ENCODE measurements at regions not wholly inside any gene's neighbourhood (a gene's known extent, or its start where the extent isn't known, plus 50 kb on each side); places are given as distances from the start of the nearest gene placed in this dataset.
"Not testable (repeated sequence)": the region's sequence is repeated elsewhere in the genome, so short reads cannot be mapped to it uniquely, and the experiment has no call there.

DNA sequence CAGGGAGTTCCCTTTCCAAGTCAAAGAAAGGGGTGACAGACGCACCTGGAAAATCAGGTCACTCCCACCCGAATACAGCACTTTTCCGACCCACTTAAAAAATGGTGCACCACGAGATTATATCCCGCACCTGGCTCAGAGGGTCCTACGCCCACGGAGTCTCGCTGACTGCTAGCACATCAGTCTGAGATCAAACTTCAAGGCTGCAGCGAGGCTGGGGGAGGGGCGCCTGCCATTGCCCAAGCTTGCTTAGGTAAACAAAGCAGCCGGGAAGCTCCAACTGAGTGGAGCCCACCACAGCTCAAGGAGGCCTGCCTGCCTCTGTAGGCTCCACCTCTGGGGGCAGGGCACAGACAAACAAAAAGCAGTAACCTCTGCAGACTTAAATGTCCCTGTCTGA lies 277.8 kb upstream of the ARHGAP42 start:
- not testable (repeated sequence) for H3K36me3 ChIP-seq (ENCODE audit: control insufficient read depth in 3 of 3, insufficient read depth in 2 of 3, low read depth in 1 of 3, low read length in 3 of 3); DNase-seq; FAIRE-seq; H3K27ac ChIP-seq (ENCODE audit: low read depth in 1 of 3, low read length in 2 of 3); H3K27me3 ChIP-seq (ENCODE audit: control insufficient read depth in 3 of 3, insufficient read depth in 3 of 3, low read length in 3 of 3); H3K4me3 ChIP-seq (ENCODE audit: low read depth in 1 of 3, low read length in 3 of 3); H3K4me1 ChIP-seq (ENCODE audit: control insufficient read depth in 3 of 3, insufficient read depth in 2 of 3, low read depth in 1 of 3, low read length in 2 of 3)
- 79 to 82% (median 80%) methylated on average over 10 to 11 of the region's 11 CpGs for WGBS, 3 donors
- H3K9me3 ChIP-seq (ENCODE audit: control insufficient read depth in 2 of 2, insufficient read depth in 1 of 2, low read depth in 1 of 2, low read length in 1 of 2) = peaks cover 0 to 11% of the 10 kb centered on the region in 2 donors

DNA sequence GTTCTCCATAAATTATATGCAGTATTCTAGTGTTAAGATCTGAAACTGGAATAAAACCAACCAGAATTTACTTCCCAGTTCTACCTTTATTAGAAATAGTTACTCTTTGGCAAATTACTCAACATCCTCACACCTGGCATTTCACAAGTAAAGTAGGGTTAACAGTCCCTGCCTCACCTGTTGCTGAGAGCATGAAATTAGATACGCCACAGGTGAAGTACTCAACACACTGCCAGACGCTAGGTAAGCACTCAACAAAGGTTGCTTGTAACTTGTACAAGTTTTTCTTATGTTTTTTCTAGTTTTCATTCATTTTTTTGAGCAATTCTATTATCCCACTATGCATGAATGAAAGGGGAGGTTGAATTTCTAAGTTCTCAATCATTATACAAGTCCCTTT lies 267.6 kb upstream of the ARHGAP42 start:
- DNase-seq (no peak), FAIRE-seq (no peak)
- Histone ChIP-seq H3K9me3 (ENCODE audit: control insufficient read depth in 2 of 2, insufficient read depth in 1 of 2, low read depth in 1 of 2, low read length in 1 of 2) (peaks cover 0 to 7% of the 10 kb centered on the region in 2 donors), H3K36me3 (ENCODE audit: control insufficient read depth in 3 of 3, insufficient read depth in 2 of 3, low read depth in 1 of 3, low read length in 3 of 3) (no peaks in the 10 kb centered on the region), H3K27me3 (ENCODE audit: control insufficient read depth in 3 of 3, insufficient read depth in 3 of 3, low read length in 3 of 3) (no peaks in the 10 kb centered on the region), H3K4me1 (ENCODE audit: control insufficient read depth in 3 of 3, insufficient read depth in 2 of 3, low read depth in 1 of 3, low read length in 2 of 3) (no peaks in the 10 kb centered on the region), H3K27ac (ENCODE audit: low read depth in 1 of 3, low read length in 2 of 3) (no peak overlapping the region), H3K4me3 (ENCODE audit: low read depth in 1 of 3, low read length in 3 of 3) (no peak overlapping the region)
- WGBS, 3 donors = 56 to 76% (median 65%) methylated on average over 2 of the region's 2 CpGs

DNA sequence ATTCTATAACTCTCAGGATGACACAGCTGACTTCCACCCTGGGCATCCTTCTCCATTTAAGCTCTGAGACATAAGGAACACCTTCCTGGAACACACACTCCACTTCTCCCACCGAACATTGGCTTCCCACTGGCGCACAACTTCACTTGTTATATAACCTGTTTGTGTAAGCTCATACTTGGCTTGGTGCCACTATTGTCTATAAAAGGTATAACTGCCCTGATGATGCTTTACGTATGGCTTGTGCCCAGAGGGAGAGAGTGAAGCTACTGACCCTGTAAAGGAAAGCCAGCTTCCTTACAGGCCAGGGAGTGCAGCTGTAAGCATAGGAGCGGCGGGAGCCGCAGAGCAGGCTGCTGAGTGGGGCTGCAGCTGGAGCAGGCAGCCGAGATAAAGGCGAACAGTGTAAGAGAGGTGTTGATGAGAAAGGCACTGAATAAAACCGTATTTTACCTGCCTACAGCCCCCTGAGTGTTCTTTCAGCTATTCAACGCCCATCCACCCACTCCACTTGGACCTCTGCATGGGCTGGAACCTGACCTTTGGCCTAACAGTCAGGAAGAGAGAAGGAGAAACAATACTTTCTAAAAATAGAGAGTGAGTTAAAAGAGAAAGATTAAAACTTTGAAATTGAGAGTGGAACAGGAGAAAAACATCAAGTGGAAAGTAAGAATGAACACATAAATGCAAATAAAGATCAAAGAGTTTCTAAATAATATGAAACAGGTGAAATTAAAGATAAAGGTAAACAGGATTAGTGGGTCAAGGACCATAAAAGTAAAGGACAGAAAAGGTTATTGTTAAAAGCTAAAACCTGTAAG lies 252.1 kb upstream of the ARHGAP42 start:
- DNase-seq (no peak), FAIRE-seq (no peak)
- Histone ChIP-seq H3K27me3 (ENCODE audit: control insufficient read depth in 3 of 3, insufficient read depth in 3 of 3, low read length in 3 of 3) (no peaks in the 10 kb centered on the region), H3K4me1 (ENCODE audit: control insufficient read depth in 3 of 3, insufficient read depth in 2 of 3, low read depth in 1 of 3, low read length in 2 of 3) (no peaks in the 10 kb centered on the region), H3K36me3 (ENCODE audit: control insufficient read depth in 3 of 3, insufficient read depth in 2 of 3, low read depth in 1 of 3, low read length in 3 of 3) (no peaks in the 10 kb centered on the region), H3K9me3 (ENCODE audit: control insufficient read depth in 2 of 2, insufficient read depth in 1 of 2, low read depth in 1 of 2, low read length in 1 of 2) (no peaks in the 10 kb centered on the region), H3K4me3 (ENCODE audit: low read depth in 1 of 3, low read length in 3 of 3) (no peak overlapping the region), H3K27ac (ENCODE audit: low read depth in 1 of 3, low read length in 2 of 3) (no peak overlapping the region)
- WGBS, 3 donors = 48 to 62% (median 61%) methylated on average over 10 of the region's 10 CpGs

DNA sequence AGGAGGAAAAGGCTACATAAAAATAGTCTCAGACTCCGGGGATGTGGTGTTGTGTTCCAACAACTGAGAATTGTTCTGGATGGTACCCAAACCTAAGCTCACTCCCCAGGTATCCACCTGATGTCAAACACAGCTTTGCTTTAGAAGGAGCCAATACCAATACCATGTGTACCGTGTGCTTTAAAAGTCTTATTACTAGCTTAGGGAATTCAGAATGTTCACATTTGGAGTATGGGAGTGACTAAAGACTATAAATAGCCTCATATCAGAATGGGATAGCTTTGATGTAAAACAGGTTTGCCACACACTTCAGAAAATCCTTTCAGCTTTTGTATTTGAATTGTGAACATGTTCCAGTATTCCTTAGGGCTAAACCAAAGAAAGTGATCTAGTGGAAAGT lies 248.7 kb upstream of the ARHGAP42 start:
- DNase-seq (no peak), FAIRE-seq (no peak)
- H3K4me3 ChIP-seq (ENCODE audit: low read depth in 1 of 3, low read length in 3 of 3) = no peak overlapping the region
- no peaks in the 10 kb centered on the region for H3K36me3 ChIP-seq (ENCODE audit: control insufficient read depth in 3 of 3, insufficient read depth in 2 of 3, low read depth in 1 of 3, low read length in 3 of 3)
- 49 to 77% (median 72%) methylated on average over 2 of the region's 2 CpGs for WGBS, 3 donors
- no peak overlapping the region for H3K27ac ChIP-seq (ENCODE audit: low read depth in 1 of 3, low read length in 2 of 3)
- H3K27me3 ChIP-seq (ENCODE audit: control insufficient read depth in 3 of 3, insufficient read depth in 3 of 3, low read length in 3 of 3) = no peaks in the 10 kb centered on the region
- no peaks in the 10 kb centered on the region for H3K4me1 ChIP-seq (ENCODE audit: control insufficient read depth in 3 of 3, insufficient read depth in 2 of 3, low read depth in 1 of 3, low read length in 2 of 3)
- H3K9me3 ChIP-seq (ENCODE audit: control insufficient read depth in 2 of 2, insufficient read depth in 1 of 2, low read depth in 1 of 2, low read length in 1 of 2) = no peaks in the 10 kb centered on the region

DNA sequence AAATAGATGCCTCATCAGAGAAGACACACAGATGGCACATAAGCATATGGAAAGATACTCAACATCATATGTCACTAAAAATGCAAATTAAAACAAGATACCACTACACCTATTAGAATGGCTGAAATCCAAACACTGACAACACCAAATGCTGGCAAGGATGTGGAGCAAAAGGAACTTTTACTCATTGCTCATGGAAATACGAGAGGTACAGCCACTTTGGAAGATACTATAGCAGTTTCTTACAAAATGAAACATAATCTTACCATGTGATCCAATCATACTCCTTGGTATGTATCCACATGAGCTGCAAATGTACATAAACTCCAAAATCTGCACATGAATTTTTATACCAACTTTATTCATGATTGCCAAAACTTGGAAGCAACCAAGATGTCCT lies 246.0 kb upstream of the ARHGAP42 start:
- FAIRE-seq = no peak
- 32 to 60% (median 44%) methylated on average over 1 of the region's 1 CpG for WGBS, 3 donors

DNA sequence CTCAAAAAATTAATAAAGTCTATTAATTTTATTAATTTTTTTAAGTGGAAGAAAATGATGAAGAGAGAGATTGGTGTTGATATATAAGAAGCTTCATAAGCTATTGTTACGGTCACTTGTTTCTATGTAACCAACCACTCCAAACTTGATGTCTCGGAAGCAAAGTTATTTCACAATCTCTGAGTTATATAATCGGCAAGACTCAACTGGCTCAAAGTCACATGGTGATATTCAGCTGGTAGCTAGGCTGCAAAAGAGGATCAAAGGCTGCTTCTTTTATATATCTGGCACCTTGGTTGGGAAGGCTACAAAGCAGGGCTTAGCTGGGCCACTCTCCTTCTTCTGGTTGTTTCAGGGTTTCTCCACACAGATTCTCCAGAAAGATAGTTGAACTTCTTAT lies 245.1 kb upstream of the ARHGAP42 start:
- DNase-seq = no peak
- H3K9me3 ChIP-seq (ENCODE audit: control insufficient read depth in 2 of 2, insufficient read depth in 1 of 2, low read depth in 1 of 2, low read length in 1 of 2) = no peaks in the 10 kb centered on the region
- no peak overlapping the region for H3K4me3 ChIP-seq (ENCODE audit: low read depth in 1 of 3, low read length in 3 of 3)
- H3K27ac ChIP-seq (ENCODE audit: low read depth in 1 of 3, low read length in 2 of 3) = no peak overlapping the region
- H3K36me3 ChIP-seq (ENCODE audit: control insufficient read depth in 3 of 3, insufficient read depth in 2 of 3, low read depth in 1 of 3, low read length in 3 of 3) = no peaks in the 10 kb centered on the region
- no peak for FAIRE-seq
- no peaks in the 10 kb centered on the region for H3K4me1 ChIP-seq (ENCODE audit: control insufficient read depth in 3 of 3, insufficient read depth in 2 of 3, low read depth in 1 of 3, low read length in 2 of 3)
- 85 to 91% (median 89%) methylated on average over 3 of the region's 3 CpGs for WGBS, 3 donors
- no peaks in the 10 kb centered on the region for H3K27me3 ChIP-seq (ENCODE audit: control insufficient read depth in 3 of 3, insufficient read depth in 3 of 3, low read length in 3 of 3)

More for the DNA sequence above, 246.0 kb upstream of the ARHGAP42 start:
- Histone ChIP-seq H3K36me3 (ENCODE audit: control insufficient read depth in 3 of 3, insufficient read depth in 2 of 3, low read depth in 1 of 3, low read length in 3 of 3) (no peaks in the 10 kb centered on the region), H3K27me3 (ENCODE audit: control insufficient read depth in 3 of 3, insufficient read depth in 3 of 3, low read length in 3 of 3) (no peaks in the 10 kb centered on the region), H3K4me1 (ENCODE audit: control insufficient read depth in 3 of 3, insufficient read depth in 2 of 3, low read depth in 1 of 3, low read length in 2 of 3) (no peaks in the 10 kb centered on the region), H3K4me3 (ENCODE audit: low read depth in 1 of 3, low read length in 3 of 3) (no peak overlapping the region), H3K9me3 (ENCODE audit: control insufficient read depth in 2 of 2, insufficient read depth in 1 of 2, low read depth in 1 of 2, low read length in 1 of 2) (no peaks in the 10 kb centered on the region), H3K27ac (ENCODE audit: low read depth in 1 of 3, low read length in 2 of 3) (no peak overlapping the region)
- DNase-seq = no peak

DNA sequence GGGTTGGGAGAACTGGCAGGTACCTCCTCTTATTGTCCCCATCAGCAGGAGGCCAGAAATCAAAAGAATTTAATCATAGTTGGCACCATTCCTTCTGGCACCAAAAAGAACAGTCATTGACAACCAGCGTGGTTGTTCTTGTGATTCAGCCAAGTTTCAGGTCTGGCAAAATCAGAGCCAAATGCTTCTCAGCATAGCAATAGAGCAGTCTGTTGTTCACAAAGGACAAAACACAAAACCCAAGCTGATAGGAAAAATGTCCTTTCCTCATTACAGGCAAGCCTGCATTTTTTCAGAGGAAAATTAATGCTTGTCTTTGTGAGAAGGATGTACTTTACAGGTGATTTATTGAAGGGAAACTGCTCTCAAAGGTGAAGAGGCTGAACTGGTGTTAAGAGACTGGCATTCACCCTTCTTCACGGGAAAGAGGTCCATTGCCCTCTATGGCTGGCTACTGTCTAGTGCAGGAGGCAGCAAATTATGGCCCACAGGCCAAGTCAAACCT lies 241.8 kb upstream of the ARHGAP42 start:
- no peak overlapping the region for H3K27ac ChIP-seq (ENCODE audit: low read depth in 1 of 3, low read length in 2 of 3)
- FAIRE-seq = no peak
- no peak overlapping the region for H3K4me3 ChIP-seq (ENCODE audit: low read depth in 1 of 3, low read length in 3 of 3)
- 8 to 29% (median 13%) methylated on average over 2 of the region's 2 CpGs for WGBS, 3 donors
- H3K27me3 ChIP-seq (ENCODE audit: control insufficient read depth in 3 of 3, insufficient read depth in 3 of 3, low read length in 3 of 3) = no peaks in the 10 kb centered on the region
- H3K36me3 ChIP-seq (ENCODE audit: control insufficient read depth in 3 of 3, insufficient read depth in 2 of 3, low read depth in 1 of 3, low read length in 3 of 3) = no peaks in the 10 kb centered on the region
- H3K9me3 ChIP-seq (ENCODE audit: control insufficient read depth in 2 of 2, insufficient read depth in 1 of 2, low read depth in 1 of 2, low read length in 1 of 2) = no peaks in the 10 kb centered on the region
- DNase-seq = no peak
- H3K4me1 ChIP-seq (ENCODE audit: control insufficient read depth in 3 of 3, insufficient read depth in 2 of 3, low read depth in 1 of 3, low read length in 2 of 3) = no peaks in the 10 kb centered on the region

DNA sequence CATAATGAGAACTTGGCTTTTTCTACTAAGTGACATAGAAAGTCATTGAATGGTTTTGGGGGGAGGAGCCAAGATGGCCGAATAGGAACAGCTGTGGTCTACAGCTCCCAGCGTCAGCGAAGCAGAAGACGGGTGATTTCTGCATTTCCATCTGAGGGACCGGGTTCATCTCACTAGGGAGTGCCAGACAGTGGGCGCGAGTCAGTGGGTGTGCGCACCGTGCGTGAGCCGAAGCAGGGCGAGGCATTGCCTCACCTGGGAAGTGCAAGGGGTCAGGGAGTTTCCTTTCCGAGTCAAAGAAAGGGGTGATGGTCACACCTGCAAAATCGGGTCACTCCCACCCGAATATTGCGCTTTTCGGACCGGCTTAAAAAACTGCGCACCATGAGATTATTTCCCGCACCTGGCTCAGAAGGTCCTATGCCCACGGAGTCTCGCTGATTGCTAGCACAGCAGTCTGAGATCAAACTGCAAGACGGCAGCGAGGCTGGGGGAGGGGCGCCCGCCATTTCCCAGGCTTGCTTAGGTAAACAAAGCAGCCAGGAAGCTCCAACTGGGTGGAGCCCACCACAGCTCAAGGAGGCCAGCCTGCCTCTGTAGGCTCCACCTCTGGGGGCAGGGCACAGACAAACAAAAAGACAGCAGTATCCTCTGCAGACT lies 235.2 kb upstream of the ARHGAP42 start:
- not testable (repeated sequence) for H3K4me1 ChIP-seq (ENCODE audit: control insufficient read depth in 3 of 3, insufficient read depth in 2 of 3, low read depth in 1 of 3, low read length in 2 of 3); FAIRE-seq; H3K27me3 ChIP-seq (ENCODE audit: control insufficient read depth in 3 of 3, insufficient read depth in 3 of 3, low read length in 3 of 3); H3K9me3 ChIP-seq (ENCODE audit: control insufficient read depth in 2 of 2, insufficient read depth in 1 of 2, low read depth in 1 of 2, low read length in 1 of 2); H3K4me3 ChIP-seq (ENCODE audit: low read depth in 1 of 3, low read length in 3 of 3); DNase-seq; H3K27ac ChIP-seq (ENCODE audit: low read depth in 1 of 3, low read length in 2 of 3); H3K36me3 ChIP-seq (ENCODE audit: control insufficient read depth in 3 of 3, insufficient read depth in 2 of 3, low read depth in 1 of 3, low read length in 3 of 3)
- 89 to 92% (median 91%) methylated on average over 26 of the region's 26 CpGs for WGBS, 3 donors

Data from small intestine (tissue), 7 donors.